ENCODE measurements at regions not wholly inside any gene's neighbourhood (a gene's known extent, or its start where the extent isn't known, plus 50 kb on each side); places are given as distances from the start of the nearest gene placed in this dataset.

DNA sequence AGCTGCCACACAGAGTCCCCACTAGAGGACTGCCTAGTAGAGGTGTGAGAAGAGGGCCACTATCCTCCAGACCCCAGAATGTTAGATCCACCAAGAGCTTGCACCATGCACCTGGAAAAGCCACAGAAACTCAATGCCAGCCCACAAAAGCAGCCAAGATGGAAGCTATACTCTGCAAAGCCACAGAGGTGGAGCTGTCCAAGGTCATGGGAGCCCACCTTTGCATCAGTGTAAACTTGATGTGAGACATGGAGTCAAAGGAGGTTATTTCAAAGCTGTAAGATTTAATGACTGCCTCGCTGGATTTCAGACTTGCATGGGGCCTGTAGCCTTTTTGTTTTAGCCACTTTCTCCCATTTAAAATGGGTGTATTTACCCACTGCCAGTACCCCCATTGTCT lies 1030.1 kb upstream of the GRIA3 start:
- H3K4me3 ChIP-seq (ENCODE audit: low read depth, low read length): no peak overlapping the region
- TF ChIP-seq, protein P1, sequence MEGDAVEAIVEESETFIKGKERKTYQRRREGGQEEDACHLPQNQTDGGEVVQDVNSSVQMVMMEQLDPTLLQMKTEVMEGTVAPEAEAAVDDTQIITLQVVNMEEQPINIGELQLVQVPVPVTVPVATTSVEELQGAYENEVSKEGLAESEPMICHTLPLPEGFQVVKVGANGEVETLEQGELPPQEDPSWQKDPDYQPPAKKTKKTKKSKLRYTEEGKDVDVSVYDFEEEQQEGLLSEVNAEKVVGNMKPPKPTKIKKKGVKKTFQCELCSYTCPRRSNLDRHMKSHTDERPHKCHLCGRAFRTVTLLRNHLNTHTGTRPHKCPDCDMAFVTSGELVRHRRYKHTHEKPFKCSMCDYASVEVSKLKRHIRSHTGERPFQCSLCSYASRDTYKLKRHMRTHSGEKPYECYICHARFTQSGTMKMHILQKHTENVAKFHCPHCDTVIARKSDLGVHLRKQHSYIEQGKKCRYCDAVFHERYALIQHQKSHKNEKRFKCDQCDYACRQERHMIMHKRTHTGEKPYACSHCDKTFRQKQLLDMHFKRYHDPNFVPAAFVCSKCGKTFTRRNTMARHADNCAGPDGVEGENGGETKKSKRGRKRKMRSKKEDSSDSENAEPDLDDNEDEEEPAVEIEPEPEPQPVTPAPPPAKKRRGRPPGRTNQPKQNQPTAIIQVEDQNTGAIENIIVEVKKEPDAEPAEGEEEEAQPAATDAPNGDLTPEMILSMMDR (IDR thresholded peaks at IDR 0.05; ENCODE audit: insufficient read depth, low read depth, low read length, missing control alignments): no peak
- no peak for DNase-seq (ENCODE audit: low read depth)

GRCh38 chrX:122168241-122168640 lies 1015.8 kb upstream of the GRIA3 start:
- TF ChIP-seq, protein P1 (IDR thresholded peaks at IDR 0.05; ENCODE audit: insufficient read depth, low read depth, low read length, missing control alignments): no peak
- no peak for DNase-seq (ENCODE audit: low read depth)
- H3K4me3 ChIP-seq (ENCODE audit: low read depth, low read length): no peak overlapping the region

- TF ChIP-seq, protein P1 (IDR thresholded peaks at IDR 0.05; ENCODE audit: insufficient read depth, low read depth, low read length, missing control alignments): no peak
- no peak overlapping the region for H3K4me3 ChIP-seq (ENCODE audit: low read depth, low read length)
- DNase-seq (ENCODE audit: low read depth): no peak
These were observed 999.3 kb upstream of the GRIA3 start for GRCh38 chrX:122184791-122185190.

DNA sequence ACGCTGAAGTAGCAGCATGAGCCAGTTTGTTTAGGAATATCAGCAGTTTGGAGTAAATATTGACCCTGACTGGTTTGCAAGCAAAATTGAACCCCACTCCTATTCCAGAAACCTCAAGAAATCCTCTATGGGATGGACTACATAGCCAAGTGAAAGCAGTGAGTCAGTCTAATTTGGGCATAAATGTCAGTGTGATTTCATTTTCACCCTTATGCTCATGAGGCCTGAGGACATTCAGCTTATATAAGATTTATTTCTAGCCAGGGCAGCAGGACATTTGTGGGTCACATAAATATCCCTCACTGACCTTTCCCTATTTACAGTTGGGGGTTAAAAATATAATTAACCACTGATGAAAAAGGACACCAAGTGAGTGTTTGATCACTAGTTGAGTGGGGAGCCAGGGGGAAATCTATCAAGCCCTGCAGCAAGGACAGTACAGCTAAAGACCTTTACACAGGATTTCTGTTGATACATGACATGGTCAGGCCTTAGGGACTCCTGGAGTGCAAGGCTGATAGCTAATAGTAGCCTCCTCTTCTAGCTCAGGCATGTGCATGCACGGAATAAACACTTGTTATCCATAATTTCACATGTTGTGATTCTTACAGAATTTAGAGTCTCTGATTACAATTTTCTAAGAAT lies 996.9 kb upstream of the GRIA3 start:
- TF ChIP-seq, protein P1 (IDR thresholded peaks at IDR 0.05; ENCODE audit: insufficient read depth, low read depth, low read length, missing control alignments): no peak
- no peak overlapping the region for H3K4me3 ChIP-seq (ENCODE audit: low read depth, low read length)
- no peak for DNase-seq (ENCODE audit: low read depth)

- TF ChIP-seq, protein P1 (IDR thresholded peaks at IDR 0.05; ENCODE audit: insufficient read depth, low read depth, low read length, missing control alignments): no peak
- no peak overlapping the region for H3K4me3 ChIP-seq (ENCODE audit: low read depth, low read length)
- no peak for DNase-seq (ENCODE audit: low read depth)
These were observed 995.3 kb upstream of the GRIA3 start for GRCh38 chrX:122188751-122189150.

- TF ChIP-seq, protein P1 (IDR thresholded peaks at IDR 0.05; ENCODE audit: insufficient read depth, low read depth, low read length, missing control alignments): no peak
- H3K4me3 ChIP-seq (ENCODE audit: low read depth, low read length): no peak overlapping the region
- DNase-seq (ENCODE audit: low read depth): no peak
These were observed 987.7 kb upstream of the GRIA3 start for GRCh38 chrX:122196343-122196742.

GRCh38 chrX:122203399-122203798 lies 980.7 kb upstream of the GRIA3 start:
- no peak for DNase-seq (ENCODE audit: low read depth)
- TF ChIP-seq, protein P1 (IDR thresholded peaks at IDR 0.05; ENCODE audit: insufficient read depth, low read depth, low read length, missing control alignments): no peak
- H3K4me3 ChIP-seq (ENCODE audit: low read depth, low read length): no peak overlapping the region
